ENCODE measurements at regions not wholly inside any gene's neighbourhood (a gene's known extent, or its start where the extent isn't known, plus 50 kb on each side); places are given as distances from the start of the nearest gene placed in this dataset.

GRCh38 chr16:73792199-73793020 lies 504.2 kb upstream of the PSMD7 start:
- no peaks in the 10 kb centered on the region for H3K4me1 Mint-ChIP-seq (ENCODE audit: low read depth)
- no peak for TF ChIP-seq CTCF (IDR thresholded peaks at IDR 0.05; ENCODE audit: unreplicated experiment)
- DNase-seq (ENCODE audit: low spot score, unreplicated experiment), result no peak
- H3K27ac Mint-ChIP-seq, result no peak overlapping the region
- no peak overlapping the region for H3K4me3 Mint-ChIP-seq (ENCODE audit: low read depth)
- H3K36me3 Mint-ChIP-seq (ENCODE audit: insufficient read depth), result no peaks in the 10 kb centered on the region
- peaks cover 11% of the 10 kb centered on the region for H3K27me3 Mint-ChIP-seq
- no peaks in the 10 kb centered on the region for H3K9me3 Mint-ChIP-seq (ENCODE audit: low read depth)

- H3K36me3 Mint-ChIP-seq (ENCODE audit: insufficient read depth), result no peaks in the 10 kb centered on the region
- H3K4me1 Mint-ChIP-seq (ENCODE audit: low read depth), result no peaks in the 10 kb centered on the region
- H3K9me3 Mint-ChIP-seq (ENCODE audit: low read depth), result peaks cover 7% of the 10 kb centered on the region
These were observed 515.3 kb upstream of the PSMD7 start for GRCh38 chr16:73781297-73781696.

GRCh38 chr16:73778887-73779286 lies 517.7 kb upstream of the PSMD7 start:
- H3K27ac Mint-ChIP-seq, result no peak overlapping the region
- H3K4me3 Mint-ChIP-seq (ENCODE audit: low read depth), result no peak overlapping the region
- peaks cover 7% of the 10 kb centered on the region for H3K27me3 Mint-ChIP-seq
- no peaks in the 10 kb centered on the region for H3K36me3 Mint-ChIP-seq (ENCODE audit: insufficient read depth)
- H3K9me3 Mint-ChIP-seq (ENCODE audit: low read depth), result no peaks in the 10 kb centered on the region
- TF ChIP-seq CTCF (IDR thresholded peaks at IDR 0.05; ENCODE audit: unreplicated experiment), result no peak
- H3K4me1 Mint-ChIP-seq (ENCODE audit: low read depth), result no peaks in the 10 kb centered on the region
- no peak for DNase-seq (ENCODE audit: low spot score, unreplicated experiment)

More at GRCh38 chr16:73781297-73781696, 515.3 kb upstream of the PSMD7 start:
- no peak for DNase-seq (ENCODE audit: low spot score, unreplicated experiment)
- Mint-ChIP-seq H3K4me3 (ENCODE audit: low read depth) (no peak overlapping the region), H3K27ac (no peak overlapping the region), H3K27me3 (no peaks in the 10 kb centered on the region)
- TF ChIP-seq CTCF (IDR thresholded peaks at IDR 0.05; ENCODE audit: unreplicated experiment), result no peak

GRCh38 chr16:73775841-73776388 lies 520.7 kb upstream of the PSMD7 start:
- no peaks in the 10 kb centered on the region for H3K4me1 Mint-ChIP-seq (ENCODE audit: low read depth)
- no peak for DNase-seq (ENCODE audit: low spot score, unreplicated experiment)
- no peaks in the 10 kb centered on the region for H3K9me3 Mint-ChIP-seq (ENCODE audit: low read depth)
- H3K27ac Mint-ChIP-seq, result no peak overlapping the region
- peaks cover 7% of the 10 kb centered on the region for H3K27me3 Mint-ChIP-seq
- TF ChIP-seq CTCF (IDR thresholded peaks at IDR 0.05; ENCODE audit: unreplicated experiment), result no peak
- no peaks in the 10 kb centered on the region for H3K36me3 Mint-ChIP-seq (ENCODE audit: insufficient read depth)
- H3K4me3 Mint-ChIP-seq (ENCODE audit: low read depth), result no peak overlapping the region

DNA sequence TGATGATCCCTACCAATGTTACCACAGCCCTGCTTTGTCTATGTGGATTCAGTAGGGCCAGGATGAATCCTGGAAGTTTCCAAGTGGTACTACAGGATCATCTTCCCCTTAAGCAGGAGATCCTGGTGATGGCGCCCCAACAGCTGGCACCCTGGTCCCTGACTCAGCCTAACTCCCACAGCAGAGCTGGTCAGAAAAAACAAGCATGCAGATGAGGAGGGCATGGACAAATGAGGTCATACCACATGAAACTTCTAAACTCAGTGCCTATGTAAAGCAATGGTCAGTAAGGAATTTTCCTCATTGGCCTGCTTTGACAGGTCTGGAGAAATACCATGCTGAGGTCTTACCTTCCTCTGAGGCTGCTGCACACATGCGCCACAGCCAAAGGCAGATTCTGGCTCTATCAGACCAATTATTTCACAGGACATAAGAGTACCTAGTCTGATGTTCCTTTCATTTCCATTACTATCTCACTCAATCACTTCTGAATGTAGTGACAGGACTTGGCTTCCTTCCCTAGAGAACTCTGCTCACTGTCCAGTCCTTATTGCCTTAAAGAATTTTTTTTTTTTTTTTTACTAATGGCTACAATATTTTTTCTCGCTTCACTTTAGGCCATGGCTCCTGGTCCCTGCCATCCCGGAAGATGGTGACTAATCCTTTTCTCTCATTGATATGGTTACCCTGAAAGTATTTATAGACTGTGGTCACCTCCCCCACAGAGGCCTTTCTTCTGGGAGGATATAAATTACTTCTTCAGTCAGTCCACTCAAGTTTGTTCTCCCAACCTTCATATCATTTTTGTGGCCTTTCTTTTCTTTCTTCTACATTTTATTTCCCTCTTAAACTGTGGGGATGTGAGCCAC lies 525.2 kb upstream of the PSMD7 start:
- Mint-ChIP-seq H3K36me3 (ENCODE audit: insufficient read depth) (no peaks in the 10 kb centered on the region), H3K9me3 (ENCODE audit: low read depth) (no peaks in the 10 kb centered on the region), H3K27me3 (peaks cover 7% of the 10 kb centered on the region), H3K27ac (no peak overlapping the region), H3K4me3 (ENCODE audit: low read depth) (no peak overlapping the region), H3K4me1 (ENCODE audit: low read depth) (no peaks in the 10 kb centered on the region)
- DNase-seq (ENCODE audit: low spot score, unreplicated experiment), result no peak
- TF ChIP-seq CTCF (IDR thresholded peaks at IDR 0.05; ENCODE audit: unreplicated experiment), result no peak
